Dedifferentiated amniotic fluid mesenchymal stem cell (primary cell): ENCODE measurements at regions not wholly inside any gene's neighbourhood (a gene's known extent, or its start where the extent isn't known, plus 50 kb on each side); places are given as distances from the start of the nearest gene placed in this dataset.
A peak's percentile ranks its signal among the peaks of the same experiment; 100 is the strongest.
"Not testable (repeated sequence)": the region's sequence is repeated elsewhere in the genome, so short reads cannot be mapped to it uniquely, and the experiment has no call there.

ENCODE experiments used
- DNase-seq: peaks from one replicate; pipeline ENCODE4 v3.0.0-alpha.2; 2016; ENCODE audit errors: extremely low spot score

- peak; percentile 59 for DNase-seq
These were observed 72.5 kb upstream of the MORC3 start for GRCh38 chr21:36247316-36248010.

GRCh38 chr21:36249576-36250422, 70.2 kb upstream of the MORC3 start:
- no peak for DNase-seq

GRCh38 chr21:36250423-36251075, 69.4 kb upstream of the MORC3 start:
- no peak for DNase-seq

GRCh38 chr21:36254106-36254941, 65.7 kb upstream of the MORC3 start:
- DNase-seq, result no peak

GRCh38 chr21:36255663-36256062, 64.3 kb upstream of the MORC3 start:
- DNase-seq, result peak; percentile 43

GRCh38 chr21:36257657-36258056, 62.3 kb upstream of the MORC3 start:
- no peak for DNase-seq

- peak; percentile 91 for DNase-seq
These were observed 59.8 kb upstream of the MORC3 start for GRCh38 chr21:36260030-36260787.

- no peak for DNase-seq
These were observed 59.2 kb upstream of the MORC3 start for GRCh38 chr21:36260802-36261201.

- no peak for DNase-seq
These were observed 58.5 kb upstream of the MORC3 start for GRCh38 chr21:36261459-36261858.

- DNase-seq, result no peak
These were observed 56.2 kb upstream of the MORC3 start for GRCh38 chr21:36263797-36264196.

- DNase-seq, result no peak
These were observed 54.6 kb upstream of the MORC3 start for GRCh38 chr21:36265431-36265830.

GRCh38 chr21:36267828-36268227, 52.2 kb upstream of the MORC3 start:
- DNase-seq, result not testable (repeated sequence)

- DNase-seq, result not testable (repeated sequence)
These were observed 51.7 kb upstream of the MORC3 start for GRCh38 chr21:36268264-36268663.
